Keratinocyte (primary cell): ENCODE measurements at regions not wholly inside any gene's neighbourhood (a gene's known extent, or its start where the extent isn't known, plus 50 kb on each side); places are given as distances from the start of the nearest gene placed in this dataset.

Source experiments
- EZH2 ChIP-seq: IDR thresholded peaks from one replicate; pipeline ENCODE4 v1.6.1; 2012; ENCODE audit warnings: inconsistent platforms, mild to moderate bottlenecking, low read length, moderate library complexity
- TF ChIP-seq, protein P1 (sequence below), 3 experiments: IDR thresholded peaks in 1 of 3; conservative IDR thresholded peaks in 1 of 3; optimal IDR thresholded peaks in 1 of 3; 2 replicates in 2 of 3; 3 replicates in 1 of 3; pipeline versions ENCODE3 to v1.5.1; 2011; ENCODE audit warnings: low read length in 3 of 3, mild to moderate bottlenecking in 3 of 3, moderate library complexity in 2 of 3, control low read depth in 1 of 3, inconsistent platforms in 1 of 3; ENCODE audit not compliant: insufficient read depth in 2 of 3; ENCODE audit errors: extremely low read depth in 1 of 3

DNA sequence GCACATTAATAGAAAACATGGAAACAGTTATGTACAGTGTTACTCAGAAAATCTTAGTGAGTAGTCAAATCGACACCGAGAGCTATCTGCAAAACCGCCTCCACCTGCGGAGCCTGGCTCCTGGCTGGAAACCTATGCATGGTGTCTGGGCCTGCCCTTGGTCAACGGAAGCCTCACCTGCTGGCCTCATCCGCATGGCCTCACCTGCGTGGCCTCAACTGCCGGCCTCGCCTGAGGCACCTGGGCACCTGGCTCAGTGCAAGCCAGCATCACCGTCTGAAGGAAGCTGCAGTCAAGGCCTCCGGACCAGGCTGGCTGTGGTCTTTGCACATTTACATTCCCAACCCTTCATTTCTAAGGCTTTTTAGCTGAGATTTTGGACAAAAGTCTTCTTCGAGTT is 352.1 kb downstream of the POM121L12 start:
- TF ChIP-seq, protein P1, sequence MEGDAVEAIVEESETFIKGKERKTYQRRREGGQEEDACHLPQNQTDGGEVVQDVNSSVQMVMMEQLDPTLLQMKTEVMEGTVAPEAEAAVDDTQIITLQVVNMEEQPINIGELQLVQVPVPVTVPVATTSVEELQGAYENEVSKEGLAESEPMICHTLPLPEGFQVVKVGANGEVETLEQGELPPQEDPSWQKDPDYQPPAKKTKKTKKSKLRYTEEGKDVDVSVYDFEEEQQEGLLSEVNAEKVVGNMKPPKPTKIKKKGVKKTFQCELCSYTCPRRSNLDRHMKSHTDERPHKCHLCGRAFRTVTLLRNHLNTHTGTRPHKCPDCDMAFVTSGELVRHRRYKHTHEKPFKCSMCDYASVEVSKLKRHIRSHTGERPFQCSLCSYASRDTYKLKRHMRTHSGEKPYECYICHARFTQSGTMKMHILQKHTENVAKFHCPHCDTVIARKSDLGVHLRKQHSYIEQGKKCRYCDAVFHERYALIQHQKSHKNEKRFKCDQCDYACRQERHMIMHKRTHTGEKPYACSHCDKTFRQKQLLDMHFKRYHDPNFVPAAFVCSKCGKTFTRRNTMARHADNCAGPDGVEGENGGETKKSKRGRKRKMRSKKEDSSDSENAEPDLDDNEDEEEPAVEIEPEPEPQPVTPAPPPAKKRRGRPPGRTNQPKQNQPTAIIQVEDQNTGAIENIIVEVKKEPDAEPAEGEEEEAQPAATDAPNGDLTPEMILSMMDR (optimal IDR thresholded peaks at IDR 0.05 in 1 of 3, IDR thresholded peaks at IDR 0.05 in 1 of 3, conservative IDR thresholded peaks at IDR 0.05 in 1 of 3; ENCODE audit: extremely low read depth in 1 of 3, insufficient read depth in 2 of 3, low read length in 3 of 3): no peak
- no peak for TF ChIP-seq EZH2
